GM23338 (cell line): ENCODE measurements at regions not wholly inside any gene's neighbourhood (a gene's known extent, or its start where the extent isn't known, plus 50 kb on each side); places are given as distances from the start of the nearest gene placed in this dataset.
"Not testable (repeated sequence)": the region's sequence is repeated elsewhere in the genome, so short reads cannot be mapped to it uniquely, and the experiment has no call there.

Source experiments
- ATAC-seq: fragments of 200-7000 bp; cut with Tn5 transposase; 3 replicates; pipeline ENCODE4 v1.9.1; 2020
- DNase-seq: peaks from one replicate; pipeline ENCODE4 v3.0.0-alpha.2; 2015; ENCODE audit warnings: low spot score
- H2AFZ ChIP-seq: fragments of 200-600 bp; sonication (generic); 2 replicates; pipeline ENCODE4 v1.8.0; 2016; ENCODE audit warnings: antibody characterized with exemption, mild to moderate bottlenecking, moderate library complexity
- H3F3A ChIP-seq: fragments of 200-600 bp; sonication (generic); replicated peaks from 2 replicates; pipeline ENCODE4 v1.8.0; 2017; ENCODE audit warnings: antibody characterized with exemption, mixed run types, low read depth
- H3K27ac ChIP-seq: fragments of 200-600 bp; sonication (generic); 2 replicates; pipeline ENCODE4 v1.6.1; 2016; ENCODE audit warnings: low read depth
- H3K27me3 ChIP-seq: fragments of 200-600 bp; sonication (generic); 2 replicates; pipeline ENCODE4 v1.8.0; 2016; ENCODE audit warnings: mild to moderate bottlenecking, mixed run types, moderate library complexity; ENCODE audit not compliant: insufficient read depth
- H3K36me3 ChIP-seq: fragments of 200-600 bp; sonication (generic); 2 replicates; pipeline ENCODE4 v1.8.0; 2016; ENCODE audit warnings: mild to moderate bottlenecking; ENCODE audit not compliant: insufficient read depth
- H3K4me1 ChIP-seq: fragments of 200-600 bp; sonication (generic); 2 replicates; pipeline ENCODE4 v1.8.0; 2016; ENCODE audit warnings: mild to moderate bottlenecking, moderate library complexity; ENCODE audit not compliant: insufficient read depth
- H3K4me2 ChIP-seq: fragments of 200-600 bp; sonication (generic); 2 replicates; pipeline ENCODE4 v1.7.1; 2017; ENCODE audit warnings: mixed run types
- H3K4me3 ChIP-seq: fragments of 200-600 bp; sonication (generic); 2 replicates; pipeline ENCODE4 v1.6.1; 2016; ENCODE audit warnings: mixed run types
- H3K79me2 ChIP-seq: fragments of 200-600 bp; sonication (generic); replicated peaks from 2 replicates; pipeline ENCODE4 v1.8.0; 2017; ENCODE audit warnings: mild to moderate bottlenecking; ENCODE audit not compliant: insufficient read depth
- H3K9me2 ChIP-seq: fragments of 200-600 bp; sonication (generic); 2 replicates; pipeline ENCODE4 v1.8.0; 2017; ENCODE audit not compliant: insufficient read depth
- H4K20me1 ChIP-seq: fragments of 200-600 bp; sonication (generic); replicated peaks from 2 replicates; pipeline ENCODE4 v1.8.0; 2017; ENCODE audit warnings: mild to moderate bottlenecking; ENCODE audit not compliant: insufficient read depth
- H3K27ac Mint-ChIP-seq: 2 replicates; pipeline ENCODE4 v1.8.0; 2020; ENCODE audit warnings: inconsistent platforms, mild to moderate bottlenecking, moderate library complexity, mixed read lengths
- H3K27me3 Mint-ChIP-seq: 3 replicates; pipeline ENCODE4 v1.8.0; 2022; ENCODE audit warnings: low read depth, mild to moderate bottlenecking, moderate library complexity, mixed read lengths, inconsistent platforms; ENCODE audit not compliant: insufficient read depth, poor library complexity
- H3K36me3 Mint-ChIP-seq: 3 replicates; pipeline ENCODE4 v1.8.0; 2021; ENCODE audit warnings: low read depth, mild to moderate bottlenecking, inconsistent platforms, moderate library complexity, mixed read lengths
- H3K4me1 Mint-ChIP-seq: 3 replicates; pipeline ENCODE4 v1.8.0; 2020; ENCODE audit warnings: mild to moderate bottlenecking, inconsistent platforms, mixed read lengths
- H3K4me3 Mint-ChIP-seq: 3 replicates; pipeline ENCODE4 v1.8.0; 2021; ENCODE audit warnings: moderate library complexity, mild to moderate bottlenecking, inconsistent platforms, mixed read lengths
- H3K9me3 Mint-ChIP-seq: 3 replicates; pipeline ENCODE4 v1.8.0; 2020; ENCODE audit warnings: moderate library complexity, mild to moderate bottlenecking, inconsistent platforms, mixed read lengths

DNA sequence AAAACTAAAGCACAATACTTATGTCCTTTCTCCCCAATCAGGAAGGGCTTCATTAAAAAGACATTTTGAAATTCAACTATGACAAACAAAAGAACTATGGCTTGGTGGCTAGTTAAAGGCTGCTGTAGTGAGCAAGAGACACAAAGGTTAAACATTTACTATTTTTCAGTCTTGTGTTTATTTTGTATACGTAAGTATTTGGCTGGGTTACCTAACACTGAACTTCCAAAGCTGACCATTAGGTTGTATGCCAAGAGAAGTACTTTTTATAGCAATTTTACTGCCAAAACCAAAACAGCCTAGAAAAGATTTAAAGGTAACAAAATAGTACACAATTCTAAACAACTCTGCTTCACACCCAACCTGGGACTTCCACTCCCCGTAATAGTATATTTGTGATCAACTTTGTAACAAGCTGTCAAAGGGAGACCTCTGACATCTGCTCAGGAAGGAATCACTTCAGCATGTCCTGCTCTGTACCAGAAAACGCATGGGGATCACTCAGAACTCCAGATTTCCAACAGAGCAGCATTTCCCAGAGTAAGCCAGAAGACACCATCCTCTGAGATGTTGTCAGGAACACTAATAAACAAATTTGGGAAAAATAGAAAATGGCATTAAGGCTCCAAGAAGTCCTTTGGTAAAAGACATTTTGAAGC is 69.0 kb upstream of the ZSCAN2 start:
- H3K27ac ChIP-seq, DNase-seq, H2AFZ ChIP-seq, H3K27me3 Mint-ChIP-seq, H3K9me3 Mint-ChIP-seq, H3F3A ChIP-seq, H3K27ac Mint-ChIP-seq, H3K9me2 ChIP-seq, H3K4me1 ChIP-seq, H3K79me2 ChIP-seq, H3K36me3 Mint-ChIP-seq, H3K4me3 ChIP-seq, H3K36me3 ChIP-seq, ATAC-seq, H3K4me2 ChIP-seq, H3K4me1 Mint-ChIP-seq, H3K4me3 Mint-ChIP-seq, H3K27me3 ChIP-seq, H4K20me1 ChIP-seq: not testable (repeated sequence)

DNA sequence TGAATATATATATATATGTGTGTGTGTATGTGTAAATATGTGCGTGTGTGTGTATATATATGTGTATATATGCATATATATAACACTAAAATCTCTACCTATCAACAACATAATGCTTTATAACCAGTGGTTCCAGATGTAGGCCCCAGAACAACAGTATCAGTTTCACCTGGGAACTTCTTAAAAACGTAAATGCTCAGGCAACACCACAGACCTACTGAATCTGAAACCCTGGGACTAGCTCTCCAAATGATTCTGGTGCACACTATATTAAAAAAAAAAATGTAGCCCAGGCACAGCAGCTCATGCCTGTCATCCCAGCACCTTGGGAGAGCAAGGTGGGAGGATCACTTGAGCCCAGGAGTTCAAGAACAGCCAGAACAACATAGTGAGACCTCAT is 67.1 kb upstream of the ZSCAN2 start:
- not testable (repeated sequence) for H3K9me2 ChIP-seq, H3K27me3 Mint-ChIP-seq, H3K4me3 ChIP-seq, H3K4me2 ChIP-seq, ATAC-seq, DNase-seq, H3K36me3 Mint-ChIP-seq, H3K27ac ChIP-seq, H3K4me3 Mint-ChIP-seq, H3K9me3 Mint-ChIP-seq, H3F3A ChIP-seq, H2AFZ ChIP-seq, H3K4me1 ChIP-seq, H3K27me3 ChIP-seq, H4K20me1 ChIP-seq, H3K79me2 ChIP-seq, H3K27ac Mint-ChIP-seq, H3K4me1 Mint-ChIP-seq, H3K36me3 ChIP-seq

DNA sequence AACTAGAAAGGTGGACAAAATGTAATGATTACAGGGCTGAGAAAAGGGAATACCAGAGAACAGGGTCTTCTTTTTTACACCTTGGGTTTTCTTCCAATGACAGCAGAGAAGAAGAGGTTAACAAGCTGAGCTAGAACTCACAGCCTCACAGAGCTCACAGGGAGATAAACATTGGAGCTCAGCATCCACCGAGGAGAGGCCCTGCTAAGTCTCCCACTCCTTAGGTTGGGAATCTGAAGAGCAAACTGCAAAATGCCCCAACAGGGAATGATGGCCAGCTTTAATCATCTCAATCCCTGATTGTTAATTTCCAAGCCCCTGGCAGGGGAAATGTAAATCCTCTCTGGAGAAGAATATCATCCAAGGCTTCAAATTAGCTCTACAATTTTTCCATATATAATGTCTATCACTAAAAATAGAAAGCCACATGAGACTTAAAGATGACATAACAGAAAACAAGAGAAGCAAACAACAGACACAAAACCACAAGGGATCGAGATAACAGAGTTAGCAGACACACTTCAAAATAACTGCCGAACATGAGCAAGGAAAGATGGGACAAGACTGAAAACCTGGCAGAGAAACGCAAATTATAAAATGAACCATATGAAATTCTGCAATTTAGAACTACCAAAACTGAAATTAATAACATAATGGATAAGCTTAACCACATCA is 66.1 kb upstream of the ZSCAN2 start:
- not testable (repeated sequence) for H3K27ac ChIP-seq, H4K20me1 ChIP-seq, H3K27ac Mint-ChIP-seq, H3K36me3 Mint-ChIP-seq, H3F3A ChIP-seq, H3K79me2 ChIP-seq, H2AFZ ChIP-seq, H3K9me3 Mint-ChIP-seq, H3K4me3 Mint-ChIP-seq, ATAC-seq, DNase-seq, H3K4me1 Mint-ChIP-seq, H3K9me2 ChIP-seq, H3K36me3 ChIP-seq, H3K4me2 ChIP-seq, H3K27me3 ChIP-seq, H3K27me3 Mint-ChIP-seq, H3K4me1 ChIP-seq, H3K4me3 ChIP-seq

DNA sequence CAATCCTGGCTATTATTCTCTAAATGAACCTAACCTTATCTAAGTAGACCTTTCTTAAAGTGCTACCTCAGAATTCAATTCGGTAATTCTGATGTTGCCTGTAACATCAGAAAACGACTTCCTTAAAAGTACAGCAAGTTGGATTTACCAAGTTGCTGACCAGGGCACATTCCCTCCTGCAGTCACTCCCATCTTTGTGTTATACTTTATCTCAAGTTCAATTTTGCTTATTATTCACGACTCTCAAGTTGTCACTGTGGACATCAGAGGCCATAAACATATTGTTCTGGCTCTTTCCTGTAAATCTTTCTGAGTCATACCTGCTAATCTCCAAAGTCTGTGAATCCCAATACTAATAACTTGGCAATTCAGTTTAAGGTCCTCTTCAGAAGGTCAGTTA is 64.6 kb upstream of the ZSCAN2 start:
- not testable (repeated sequence) for H3K27me3 Mint-ChIP-seq, H3K4me2 ChIP-seq, H3K36me3 Mint-ChIP-seq, H3K4me3 ChIP-seq, ATAC-seq, H3K9me2 ChIP-seq, H3K27ac Mint-ChIP-seq, H3K4me1 Mint-ChIP-seq, H3K27ac ChIP-seq, H3K4me1 ChIP-seq, H3K27me3 ChIP-seq, H3K9me3 Mint-ChIP-seq, H3K36me3 ChIP-seq, DNase-seq, H4K20me1 ChIP-seq, H3K79me2 ChIP-seq, H2AFZ ChIP-seq, H3K4me3 Mint-ChIP-seq, H3F3A ChIP-seq

DNA sequence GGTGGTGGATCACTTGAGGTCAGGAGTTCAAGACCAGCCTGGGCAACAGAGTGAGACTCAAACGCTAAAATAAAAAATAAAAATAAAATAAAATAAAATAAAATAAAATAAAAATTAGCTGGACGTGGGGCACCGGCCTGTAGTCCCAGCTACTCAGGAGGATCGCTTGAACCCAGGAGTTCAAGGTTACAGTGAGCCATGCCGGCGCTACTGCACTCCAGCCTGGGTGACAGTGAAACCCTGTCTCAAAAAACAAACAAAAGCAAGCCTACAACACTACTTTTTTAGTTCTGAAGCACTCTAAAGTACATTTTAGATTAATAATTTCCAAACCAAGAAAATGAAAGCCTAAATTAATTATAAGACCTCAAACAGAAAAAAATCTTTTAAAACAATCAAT is 56.2 kb upstream of the ZSCAN2 start:
- not testable (repeated sequence) for H3K36me3 ChIP-seq, H3K4me1 ChIP-seq, ATAC-seq, H3F3A ChIP-seq, H3K36me3 Mint-ChIP-seq, H3K4me1 Mint-ChIP-seq, H3K27ac ChIP-seq, H2AFZ ChIP-seq, DNase-seq, H3K27me3 ChIP-seq, H3K9me2 ChIP-seq, H3K27me3 Mint-ChIP-seq, H3K27ac Mint-ChIP-seq, H3K9me3 Mint-ChIP-seq, H3K4me2 ChIP-seq, H4K20me1 ChIP-seq, H3K4me3 ChIP-seq, H3K79me2 ChIP-seq, H3K4me3 Mint-ChIP-seq

DNA sequence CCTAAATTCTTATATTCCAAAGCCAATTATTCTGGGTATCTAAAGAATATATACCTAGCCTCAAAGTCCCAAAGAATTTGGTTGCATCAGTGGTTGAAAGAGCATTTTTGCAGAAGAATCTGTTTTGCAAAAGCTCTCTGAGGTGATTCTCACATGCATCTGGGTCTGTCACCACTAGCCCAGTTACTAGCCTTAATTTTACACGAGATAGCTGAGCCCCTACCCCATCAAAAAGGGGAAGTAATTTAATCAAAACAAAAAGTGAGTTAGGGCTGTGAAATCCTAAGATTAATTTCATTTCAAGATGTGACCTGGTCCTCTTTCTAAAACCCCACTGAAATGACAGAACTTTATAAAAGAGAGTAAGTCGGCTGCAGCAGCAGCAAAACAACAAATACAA is 53.7 kb upstream of the ZSCAN2 start:
- not testable (repeated sequence) for H3K79me2 ChIP-seq, H3F3A ChIP-seq, H2AFZ ChIP-seq, H3K9me3 Mint-ChIP-seq, H3K4me2 ChIP-seq, H3K4me1 Mint-ChIP-seq, H4K20me1 ChIP-seq, H3K4me1 ChIP-seq, H3K36me3 Mint-ChIP-seq, H3K4me3 ChIP-seq, H3K36me3 ChIP-seq, H3K27ac Mint-ChIP-seq, DNase-seq, H3K27me3 Mint-ChIP-seq, ATAC-seq, H3K4me3 Mint-ChIP-seq, H3K27me3 ChIP-seq, H3K9me2 ChIP-seq
- 0 out of 2 replicates have a peak overlapping the region, but pooled peaks have one; percentile 40 for H3K27ac ChIP-seq

DNA sequence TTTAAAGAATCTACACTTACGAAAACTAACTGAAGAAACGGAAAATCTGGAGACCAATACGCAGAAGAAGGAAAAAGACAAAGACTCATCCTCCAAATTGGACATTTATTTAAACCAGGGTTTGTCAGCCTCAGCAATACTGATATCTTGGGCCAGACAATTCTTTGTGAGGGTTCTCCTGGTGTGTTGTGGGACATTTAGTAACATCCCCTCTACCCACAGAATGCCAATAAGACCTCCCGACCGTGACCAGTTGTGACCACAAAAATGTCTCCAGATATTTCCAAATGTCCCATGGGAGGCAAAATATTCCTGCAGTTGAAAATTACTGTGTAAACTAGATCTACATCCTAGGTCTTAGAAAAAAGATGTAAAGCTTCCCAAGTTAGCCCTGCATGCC is 50.3 kb upstream of the ZSCAN2 start:
- H3F3A ChIP-seq, H3K4me1 Mint-ChIP-seq, H3K79me2 ChIP-seq, DNase-seq, H3K27ac ChIP-seq, H3K36me3 Mint-ChIP-seq, H3K9me3 Mint-ChIP-seq, H3K4me3 Mint-ChIP-seq, ATAC-seq, H3K27ac Mint-ChIP-seq, H3K4me3 ChIP-seq, H3K9me2 ChIP-seq, H2AFZ ChIP-seq, H3K4me1 ChIP-seq, H3K4me2 ChIP-seq, H3K36me3 ChIP-seq, H3K27me3 Mint-ChIP-seq, H3K27me3 ChIP-seq, H4K20me1 ChIP-seq: not testable (repeated sequence)
